ENCODE measurements at regions not wholly inside any gene's neighbourhood (a gene's known extent, or its start where the extent isn't known, plus 50 kb on each side); places are given as distances from the start of the nearest gene placed in this dataset.

DNA sequence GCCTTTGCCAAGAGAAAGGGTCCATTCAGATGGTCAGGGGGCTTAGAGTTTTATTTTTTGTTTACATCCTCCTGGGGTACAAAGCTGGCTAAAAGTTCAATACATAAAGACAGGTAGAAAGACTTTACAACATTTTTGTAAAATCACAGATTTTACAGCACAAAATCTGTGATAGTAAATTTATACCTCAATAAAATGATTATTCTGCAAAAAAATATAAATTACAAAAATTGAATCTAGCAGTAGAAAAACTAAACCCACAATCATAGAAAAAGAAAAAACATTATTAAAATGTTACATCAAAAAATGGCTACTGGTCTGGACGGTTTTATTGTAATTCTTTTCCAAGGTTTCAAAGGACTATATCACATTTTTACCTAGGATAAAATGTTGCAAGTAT is 674.2 kb upstream of the CHAC2 start:
- H3K4me3 ChIP-seq (ENCODE audit: control insufficient read depth in 1 of 7, extremely low read depth in 1 of 7, insufficient read depth in 4 of 7, low read depth in 2 of 7, low read length in 6 of 7): no peak overlapping the region
- no peak overlapping the region for H3K27ac ChIP-seq (ENCODE audit: insufficient read depth in 1 of 2, low read depth in 1 of 2, low read length in 2 of 2, poor library complexity in 1 of 2, severe bottlenecking in 2 of 2)
- no peaks in the 10 kb centered on the region for H3K9me3 ChIP-seq (ENCODE audit: control extremely low read depth in 1 of 5, control insufficient read depth in 4 of 5, insufficient read depth in 2 of 5, low read depth in 1 of 5, low read length in 4 of 5)
- ChIA-PET POLR2A (no interaction called here), CTCF (no interaction called here)
- no peak for DNase-seq
- H3K4me1 ChIP-seq (ENCODE audit: control extremely low read depth in 1 of 4, control insufficient read depth in 4 of 4, insufficient read depth in 4 of 4, low read length in 3 of 4): no peaks in the 10 kb centered on the region
- no peaks in the 10 kb centered on the region for H3K36me3 ChIP-seq (ENCODE audit: control insufficient read depth in 4 of 4, insufficient read depth in 4 of 4, low read length in 3 of 4)
- WGBS (ENCODE audit: insufficient coverage): no CpG with 5 or more reads among the region's 1 CpG
- H3K27me3 ChIP-seq (replicated peaks in 2 of 5; ENCODE audit: control insufficient read depth in 4 of 5, insufficient read depth in 5 of 5, low read length in 4 of 5): no peaks in the 10 kb centered on the region

GRCh38 chr2:53091183-53091582 is 676.4 kb upstream of the CHAC2 start:
- Histone ChIP-seq H3K27me3 (replicated peaks in 2 of 5; ENCODE audit: control insufficient read depth in 4 of 5, insufficient read depth in 5 of 5, low read length in 4 of 5) (no peaks in the 10 kb centered on the region), H3K36me3 (ENCODE audit: control insufficient read depth in 4 of 4, insufficient read depth in 4 of 4, low read length in 3 of 4) (no peaks in the 10 kb centered on the region), H3K4me1 (ENCODE audit: control extremely low read depth in 1 of 4, control insufficient read depth in 4 of 4, insufficient read depth in 4 of 4, low read length in 3 of 4) (no peaks in the 10 kb centered on the region), H3K27ac (ENCODE audit: insufficient read depth in 1 of 2, low read depth in 1 of 2, low read length in 2 of 2, poor library complexity in 1 of 2, severe bottlenecking in 2 of 2) (no peak overlapping the region), H3K9me3 (ENCODE audit: control extremely low read depth in 1 of 5, control insufficient read depth in 4 of 5, insufficient read depth in 2 of 5, low read depth in 1 of 5, low read length in 4 of 5) (no peaks in the 10 kb centered on the region), H3K4me3 (ENCODE audit: control insufficient read depth in 1 of 7, extremely low read depth in 1 of 7, insufficient read depth in 4 of 7, low read depth in 2 of 7, low read length in 6 of 7) (no peak overlapping the region)
- POLR2A ChIA-PET: no interaction called here
- no peak for DNase-seq
- CTCF ChIA-PET: no interaction called here

DNA sequence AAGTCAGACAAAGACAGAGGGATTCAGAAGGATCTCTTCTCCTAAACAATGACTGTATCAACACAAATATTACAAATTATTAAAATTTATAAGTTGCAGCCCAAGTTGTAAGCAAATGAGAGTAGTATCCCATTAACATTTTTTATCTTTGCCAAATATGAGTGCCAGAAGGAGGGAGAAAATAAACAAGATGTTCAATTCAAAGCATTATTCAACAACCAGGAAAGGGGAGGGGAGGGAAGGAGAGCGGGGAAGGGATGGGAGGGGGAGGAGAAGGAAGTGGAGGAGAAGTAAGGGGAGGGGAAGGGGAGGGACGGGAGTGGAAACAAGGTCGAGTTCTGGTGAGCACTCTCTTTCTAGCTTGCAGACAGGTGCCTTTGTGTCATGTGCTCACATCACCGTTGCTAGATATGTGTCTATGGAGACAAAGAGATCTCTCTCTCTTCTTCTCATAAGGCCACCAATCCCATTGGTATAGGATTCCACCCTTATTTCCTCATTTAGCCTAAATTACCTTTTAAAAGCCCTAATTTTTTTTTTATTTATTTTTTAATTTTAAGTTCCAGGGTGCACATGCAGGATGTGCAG is 679.6 kb upstream of the CHAC2 start:
- Histone ChIP-seq H3K9me3 (ENCODE audit: control extremely low read depth in 1 of 5, control insufficient read depth in 4 of 5, insufficient read depth in 2 of 5, low read depth in 1 of 5, low read length in 4 of 5) (no peaks in the 10 kb centered on the region), H3K36me3 (ENCODE audit: control insufficient read depth in 4 of 4, insufficient read depth in 4 of 4, low read length in 3 of 4) (no peaks in the 10 kb centered on the region), H3K27me3 (replicated peaks in 2 of 5; ENCODE audit: control insufficient read depth in 4 of 5, insufficient read depth in 5 of 5, low read length in 4 of 5) (no peaks in the 10 kb centered on the region), H3K4me3 (ENCODE audit: control insufficient read depth in 1 of 7, extremely low read depth in 1 of 7, insufficient read depth in 4 of 7, low read depth in 2 of 7, low read length in 6 of 7) (no peak overlapping the region), H3K27ac (ENCODE audit: insufficient read depth in 1 of 2, low read depth in 1 of 2, low read length in 2 of 2, poor library complexity in 1 of 2, severe bottlenecking in 2 of 2) (no peak overlapping the region), H3K4me1 (ENCODE audit: control extremely low read depth in 1 of 4, control insufficient read depth in 4 of 4, insufficient read depth in 4 of 4, low read length in 3 of 4) (no peaks in the 10 kb centered on the region)
- 90% methylated on average over 2 of the region's 4 CpGs for WGBS (ENCODE audit: insufficient coverage)
- CTCF ChIA-PET: no interaction called here
- no peak for DNase-seq
- POLR2A ChIA-PET: no interaction called here

DNA sequence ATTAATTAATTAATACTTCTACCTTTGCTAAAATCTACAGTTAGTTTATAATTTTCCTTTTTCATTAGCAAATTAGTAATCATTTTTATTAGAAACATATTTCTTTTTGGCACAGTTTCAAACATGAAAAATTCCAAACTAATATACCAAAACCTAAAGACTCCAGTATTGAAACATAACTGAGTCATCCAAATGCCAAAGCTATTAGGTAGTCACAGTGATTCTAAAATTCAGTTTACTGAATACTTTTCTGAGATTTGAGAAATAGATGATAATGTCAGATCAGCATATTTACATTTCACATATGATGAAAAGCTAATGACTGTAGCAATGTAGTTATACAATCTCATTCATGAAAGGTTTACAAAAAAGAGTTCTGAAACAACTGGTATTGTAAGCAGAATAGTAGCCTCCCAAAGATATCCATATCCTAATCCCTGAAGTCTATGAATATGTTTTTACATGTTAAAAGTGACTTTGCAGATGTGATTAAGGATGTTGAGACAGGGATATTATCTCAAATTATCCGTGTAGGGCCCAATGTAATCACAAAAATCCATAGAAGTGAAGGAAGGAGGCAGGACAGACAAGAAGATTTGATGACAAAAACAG is 680.2 kb upstream of the CHAC2 start:
- H3K36me3 ChIP-seq (ENCODE audit: control insufficient read depth in 4 of 4, insufficient read depth in 4 of 4, low read length in 3 of 4): no peaks in the 10 kb centered on the region
- ChIA-PET POLR2A (no interaction called here), CTCF (no interaction called here)
- H3K4me3 ChIP-seq (ENCODE audit: control insufficient read depth in 1 of 7, extremely low read depth in 1 of 7, insufficient read depth in 4 of 7, low read depth in 2 of 7, low read length in 6 of 7): no peak overlapping the region
- no peak overlapping the region for H3K27ac ChIP-seq (ENCODE audit: insufficient read depth in 1 of 2, low read depth in 1 of 2, low read length in 2 of 2, poor library complexity in 1 of 2, severe bottlenecking in 2 of 2)
- H3K9me3 ChIP-seq (ENCODE audit: control extremely low read depth in 1 of 5, control insufficient read depth in 4 of 5, insufficient read depth in 2 of 5, low read depth in 1 of 5, low read length in 4 of 5): no peaks in the 10 kb centered on the region
- H3K27me3 ChIP-seq (replicated peaks in 2 of 5; ENCODE audit: control insufficient read depth in 4 of 5, insufficient read depth in 5 of 5, low read length in 4 of 5): no peaks in the 10 kb centered on the region
- no peaks in the 10 kb centered on the region for H3K4me1 ChIP-seq (ENCODE audit: control extremely low read depth in 1 of 4, control insufficient read depth in 4 of 4, insufficient read depth in 4 of 4, low read length in 3 of 4)
- DNase-seq: no peak
- whole genome bisulfite sequencing (ENCODE audit: insufficient coverage): 100% methylated on average over 1 of the region's 1 CpG

DNA sequence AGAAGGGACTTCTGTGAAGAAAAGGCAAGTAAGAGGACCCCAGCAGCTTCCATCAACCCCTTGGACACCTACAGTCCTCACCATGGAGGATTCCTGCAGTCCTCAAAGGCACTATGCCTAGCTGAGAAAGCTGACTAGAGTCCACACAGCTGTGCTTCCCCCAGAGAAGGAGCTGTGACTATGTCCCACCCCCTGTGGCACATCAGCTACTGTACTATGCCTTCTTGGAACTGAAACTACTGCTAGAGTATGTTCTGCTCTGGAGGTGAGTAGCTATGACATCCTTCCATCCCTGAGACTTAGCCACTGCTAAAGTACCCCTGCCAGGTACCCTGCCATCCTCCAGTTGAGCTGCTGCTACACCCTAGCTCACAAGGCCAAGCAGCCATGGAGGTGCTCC is 690.2 kb upstream of the CHAC2 start:
- no peaks in the 10 kb centered on the region for H3K4me1 ChIP-seq (ENCODE audit: control extremely low read depth in 1 of 4, control insufficient read depth in 4 of 4, insufficient read depth in 4 of 4, low read length in 3 of 4)
- no peaks in the 10 kb centered on the region for H3K27me3 ChIP-seq (replicated peaks in 2 of 5; ENCODE audit: control insufficient read depth in 4 of 5, insufficient read depth in 5 of 5, low read length in 4 of 5)
- H3K27ac ChIP-seq (ENCODE audit: insufficient read depth in 1 of 2, low read depth in 1 of 2, low read length in 2 of 2, poor library complexity in 1 of 2, severe bottlenecking in 2 of 2): no peak overlapping the region
- no peak overlapping the region for H3K4me3 ChIP-seq (ENCODE audit: control insufficient read depth in 1 of 7, extremely low read depth in 1 of 7, insufficient read depth in 4 of 7, low read depth in 2 of 7, low read length in 6 of 7)
- peaks cover 0 to 1% (median 0%) of the 10 kb centered on the region in 5 experiments for H3K9me3 ChIP-seq (ENCODE audit: control extremely low read depth in 1 of 5, control insufficient read depth in 4 of 5, insufficient read depth in 2 of 5, low read depth in 1 of 5, low read length in 4 of 5)
- H3K36me3 ChIP-seq (ENCODE audit: control insufficient read depth in 4 of 4, insufficient read depth in 4 of 4, low read length in 3 of 4): no peaks in the 10 kb centered on the region
- POLR2A ChIA-PET: no interaction called here
- CTCF ChIA-PET: interaction anchor here (0.6 kb wide), 1 partner anchor 1374 kb away, joined by 3 read pairs; no protein-coding TSS in a partner anchor
- DNase-seq: no peak

DNA sequence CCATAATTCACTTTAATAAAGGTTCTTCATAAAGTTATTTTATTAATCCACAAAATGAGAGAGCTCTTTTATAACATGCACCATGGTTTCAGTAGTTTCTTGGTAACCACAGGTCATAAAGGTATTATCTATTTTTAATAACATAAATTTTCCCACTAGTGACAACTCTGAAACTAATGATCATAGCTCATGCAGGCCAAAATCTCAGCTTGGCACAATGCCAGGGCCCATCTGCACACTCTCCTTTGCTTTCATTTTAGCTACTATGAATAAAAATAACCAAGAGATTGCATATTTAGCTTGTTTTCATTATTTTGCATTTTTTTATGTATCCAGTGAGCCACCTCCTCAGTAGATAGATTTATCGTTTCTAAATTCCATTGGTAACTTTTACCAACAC is 691.8 kb upstream of the CHAC2 start:
- Histone ChIP-seq H3K4me1 (ENCODE audit: control extremely low read depth in 1 of 4, control insufficient read depth in 4 of 4, insufficient read depth in 4 of 4, low read length in 3 of 4) (no peaks in the 10 kb centered on the region), H3K27ac (ENCODE audit: insufficient read depth in 1 of 2, low read depth in 1 of 2, low read length in 2 of 2, poor library complexity in 1 of 2, severe bottlenecking in 2 of 2) (no peak overlapping the region), H3K27me3 (replicated peaks in 2 of 5; ENCODE audit: control insufficient read depth in 4 of 5, insufficient read depth in 5 of 5, low read length in 4 of 5) (no peaks in the 10 kb centered on the region), H3K36me3 (ENCODE audit: control insufficient read depth in 4 of 4, insufficient read depth in 4 of 4, low read length in 3 of 4) (no peaks in the 10 kb centered on the region), H3K9me3 (ENCODE audit: control extremely low read depth in 1 of 5, control insufficient read depth in 4 of 5, insufficient read depth in 2 of 5, low read depth in 1 of 5, low read length in 4 of 5) (no peaks in the 10 kb centered on the region), H3K4me3 (ENCODE audit: control insufficient read depth in 1 of 7, extremely low read depth in 1 of 7, insufficient read depth in 4 of 7, low read depth in 2 of 7, low read length in 6 of 7) (no peak overlapping the region)
- no peak for DNase-seq
- CTCF ChIA-PET: no interaction called here
- 90% methylated on average over 1 of the region's 1 CpG for WGBS (ENCODE audit: insufficient coverage)
- POLR2A ChIA-PET: no interaction called here

- no peaks in the 10 kb centered on the region for H3K4me1 ChIP-seq (ENCODE audit: control extremely low read depth in 1 of 4, control insufficient read depth in 4 of 4, insufficient read depth in 4 of 4, low read length in 3 of 4)
- ChIA-PET CTCF (no interaction called here), POLR2A (no interaction called here)
- no peak overlapping the region for H3K27ac ChIP-seq (ENCODE audit: insufficient read depth in 1 of 2, low read depth in 1 of 2, low read length in 2 of 2, poor library complexity in 1 of 2, severe bottlenecking in 2 of 2)
- no peaks in the 10 kb centered on the region for H3K36me3 ChIP-seq (ENCODE audit: control insufficient read depth in 4 of 4, insufficient read depth in 4 of 4, low read length in 3 of 4)
- no peaks in the 10 kb centered on the region for H3K27me3 ChIP-seq (replicated peaks in 2 of 5; ENCODE audit: control insufficient read depth in 4 of 5, insufficient read depth in 5 of 5, low read length in 4 of 5)
- no peaks in the 10 kb centered on the region for H3K9me3 ChIP-seq (ENCODE audit: control extremely low read depth in 1 of 5, control insufficient read depth in 4 of 5, insufficient read depth in 2 of 5, low read depth in 1 of 5, low read length in 4 of 5)
- no peak for DNase-seq
- H3K4me3 ChIP-seq (ENCODE audit: control insufficient read depth in 1 of 7, extremely low read depth in 1 of 7, insufficient read depth in 4 of 7, low read depth in 2 of 7, low read length in 6 of 7): no peak overlapping the region
- 96% methylated on average over 2 of the region's 2 CpGs for WGBS (ENCODE audit: insufficient coverage)
Observed at GRCh38 chr2:53067533-53067932, 700.1 kb upstream of the CHAC2 start.

All from common myeloid progenitor, CD34-positive (primary cell).